GM12874 (cell line): ENCODE measurements at regions not wholly inside any gene's neighbourhood (a gene's known extent, or its start where the extent isn't known, plus 50 kb on each side); places are given as distances from the start of the nearest gene placed in this dataset.

Source experiments
- TF ChIP-seq, protein P1 (sequence below): IDR thresholded peaks from 2 replicates; pipeline ENCODE4 v1.5.1; 2011; ENCODE audit warnings: low read depth, mild to moderate bottlenecking, control low read depth, low read length, moderate library complexity; ENCODE audit not compliant: insufficient read depth

DNA sequence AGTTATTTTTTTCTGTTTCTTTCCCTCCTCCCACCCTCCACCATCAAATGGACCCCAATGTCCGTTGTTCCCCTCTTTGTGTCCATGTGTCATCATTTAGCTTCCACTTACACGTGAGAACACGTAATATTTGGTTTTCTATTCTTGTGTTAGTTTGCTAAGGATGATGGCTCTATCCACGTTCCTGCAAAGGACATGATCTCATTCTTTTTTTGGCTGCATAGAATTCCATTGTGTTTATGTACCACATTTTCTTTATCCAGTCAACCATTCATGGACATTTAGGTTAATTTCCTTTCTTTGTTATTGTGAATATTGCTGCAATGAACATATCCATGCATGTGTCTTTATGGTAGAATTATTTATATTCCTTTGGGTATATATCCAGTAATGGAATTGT lies 91.3 kb upstream of the TNP1 start:
- TF ChIP-seq, protein P1, sequence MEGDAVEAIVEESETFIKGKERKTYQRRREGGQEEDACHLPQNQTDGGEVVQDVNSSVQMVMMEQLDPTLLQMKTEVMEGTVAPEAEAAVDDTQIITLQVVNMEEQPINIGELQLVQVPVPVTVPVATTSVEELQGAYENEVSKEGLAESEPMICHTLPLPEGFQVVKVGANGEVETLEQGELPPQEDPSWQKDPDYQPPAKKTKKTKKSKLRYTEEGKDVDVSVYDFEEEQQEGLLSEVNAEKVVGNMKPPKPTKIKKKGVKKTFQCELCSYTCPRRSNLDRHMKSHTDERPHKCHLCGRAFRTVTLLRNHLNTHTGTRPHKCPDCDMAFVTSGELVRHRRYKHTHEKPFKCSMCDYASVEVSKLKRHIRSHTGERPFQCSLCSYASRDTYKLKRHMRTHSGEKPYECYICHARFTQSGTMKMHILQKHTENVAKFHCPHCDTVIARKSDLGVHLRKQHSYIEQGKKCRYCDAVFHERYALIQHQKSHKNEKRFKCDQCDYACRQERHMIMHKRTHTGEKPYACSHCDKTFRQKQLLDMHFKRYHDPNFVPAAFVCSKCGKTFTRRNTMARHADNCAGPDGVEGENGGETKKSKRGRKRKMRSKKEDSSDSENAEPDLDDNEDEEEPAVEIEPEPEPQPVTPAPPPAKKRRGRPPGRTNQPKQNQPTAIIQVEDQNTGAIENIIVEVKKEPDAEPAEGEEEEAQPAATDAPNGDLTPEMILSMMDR = no peak

DNA sequence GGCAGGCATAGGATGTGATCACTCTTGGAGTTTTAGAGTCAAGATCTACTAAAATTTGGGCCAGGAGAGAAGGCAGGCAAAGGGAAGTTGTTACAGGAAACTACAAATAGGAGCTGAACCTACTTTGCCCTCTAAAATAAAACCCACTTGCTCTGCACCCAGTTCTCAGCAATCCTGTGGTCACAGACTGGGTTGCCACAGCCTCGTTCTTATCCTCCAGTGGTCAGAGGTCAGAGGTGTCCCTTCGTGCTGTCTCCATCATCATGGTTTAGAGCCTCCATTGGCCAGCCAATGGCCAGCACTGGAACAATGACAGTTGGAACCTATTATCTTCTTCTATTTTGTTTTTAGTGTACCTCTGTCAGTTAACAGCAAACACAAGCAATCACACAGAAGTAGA lies 90.7 kb upstream of the TNP1 start:
- TF ChIP-seq, protein P1 = no peak

DNA sequence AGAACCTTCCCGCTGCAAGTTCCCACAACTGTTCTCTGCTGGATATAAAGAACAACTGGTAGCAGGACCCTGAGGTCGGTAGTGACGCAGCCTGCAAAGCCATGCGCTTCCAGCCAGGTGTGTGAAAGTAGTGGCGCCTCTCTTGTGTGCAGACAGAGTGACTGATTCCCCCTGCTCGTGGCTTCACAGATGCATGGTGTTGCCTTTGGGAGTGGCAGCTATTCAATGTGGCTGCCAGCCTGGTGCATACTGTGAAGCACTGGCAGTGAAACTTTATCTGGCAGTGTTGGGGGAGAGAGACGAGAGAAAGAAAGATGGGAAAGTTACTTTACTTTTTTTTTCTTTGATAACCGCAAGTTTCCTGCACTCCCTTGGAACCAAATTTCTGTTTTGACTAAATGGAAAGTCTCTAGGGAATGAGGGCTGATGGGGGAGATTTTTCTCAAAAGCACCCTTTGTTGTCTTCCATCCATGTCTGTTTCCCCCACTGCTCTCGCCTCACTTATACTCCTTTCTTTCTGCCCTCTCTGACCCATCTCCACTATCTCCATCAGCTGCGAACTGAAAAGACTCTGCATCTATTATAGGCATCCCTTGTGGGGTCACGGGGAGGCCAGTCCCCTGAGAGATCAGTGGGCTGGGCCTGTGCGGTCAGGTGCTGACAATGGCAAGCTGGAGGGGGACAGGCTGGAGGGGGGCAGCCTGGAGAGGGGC lies 90.0 kb upstream of the TNP1 start:
- TF ChIP-seq, protein P1 = no peak

DNA sequence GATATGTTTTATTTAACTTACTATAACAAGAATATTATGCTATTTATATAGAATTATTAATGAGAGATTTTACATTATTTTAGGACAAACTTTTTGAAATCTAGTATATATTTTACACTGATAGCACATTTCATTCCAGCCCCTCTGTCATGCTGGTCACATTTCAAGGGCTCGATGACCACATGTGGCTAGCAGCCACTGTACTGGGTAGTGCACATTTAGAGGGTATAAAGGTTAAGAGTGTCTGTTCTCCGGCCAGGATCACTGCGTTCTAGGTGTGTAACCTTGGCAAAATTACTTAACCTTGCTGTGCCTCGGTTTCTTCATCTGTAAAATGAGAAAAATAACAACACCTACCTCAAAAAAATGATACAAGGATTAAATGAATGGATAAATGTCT lies 87.2 kb upstream of the TNP1 start:
- TF ChIP-seq, protein P1 = no peak

DNA sequence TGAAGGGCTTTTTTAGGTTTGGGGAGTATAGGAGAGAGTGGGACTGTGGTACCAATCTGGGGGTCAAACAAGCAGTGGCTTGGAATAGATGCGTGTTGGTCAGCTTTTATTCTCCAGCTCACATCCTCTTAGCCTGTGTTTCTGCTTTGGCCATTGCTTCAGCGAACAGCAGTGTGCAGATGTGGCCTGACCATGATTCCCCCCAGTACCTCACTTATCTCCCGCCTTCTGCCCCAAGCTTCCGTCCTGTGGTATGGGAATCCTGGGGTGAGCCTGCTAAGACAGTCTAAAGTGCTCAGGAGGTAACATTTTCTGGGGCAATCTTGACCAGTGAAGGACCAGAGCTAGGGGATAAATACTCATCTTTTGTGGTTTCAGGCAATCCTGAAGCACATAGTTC lies 84.9 kb upstream of the TNP1 start:
- TF ChIP-seq, protein P1 = no peak

DNA sequence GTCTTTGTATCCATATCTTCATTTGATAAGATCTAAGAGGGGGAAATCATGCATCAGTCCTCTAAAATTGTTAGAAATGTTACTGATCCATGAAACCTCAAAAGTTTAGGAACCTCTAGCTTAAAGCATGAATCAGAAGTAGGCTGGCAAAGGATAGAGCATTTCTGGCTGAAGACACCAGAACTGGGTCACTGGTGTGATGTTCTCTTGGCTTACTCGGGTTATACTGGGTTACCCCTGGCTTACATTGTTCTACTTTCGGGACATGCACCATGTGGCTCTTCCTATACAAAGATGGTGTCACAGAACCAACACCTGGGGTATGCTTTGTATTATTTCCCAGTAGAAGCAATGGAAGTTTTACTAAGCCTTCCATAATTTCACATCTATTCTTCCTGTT lies 83.2 kb upstream of the TNP1 start:
- TF ChIP-seq, protein P1 = no peak

DNA sequence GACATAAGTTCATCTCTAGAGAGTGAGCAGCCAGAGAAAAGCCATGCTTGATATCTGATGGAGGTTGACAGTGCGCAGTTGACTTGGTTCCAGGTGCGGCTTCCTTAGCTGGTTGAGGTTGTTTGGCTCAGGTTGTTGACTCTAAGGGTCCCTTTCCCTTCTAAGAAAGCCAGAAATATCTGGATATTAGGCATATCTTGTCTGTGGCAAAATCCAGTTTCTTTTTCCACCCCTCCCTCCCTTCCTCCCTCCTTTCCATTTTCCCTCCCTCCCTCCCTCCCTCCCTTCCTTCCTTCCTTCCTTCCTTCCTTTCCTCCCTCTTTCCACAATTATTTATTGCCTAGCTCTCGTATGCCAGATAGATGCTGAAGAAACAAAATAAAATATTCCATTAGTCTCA lies 82.6 kb upstream of the TNP1 start:
- TF ChIP-seq, protein P1 = no peak
